Ovary (tissue), 3 donors: ENCODE measurements at regions not wholly inside any gene's neighbourhood (a gene's known extent, or its start where the extent isn't known, plus 50 kb on each side); places are given as distances from the start of the nearest gene placed in this dataset.

Experiments used
- CTCF ChIP-seq, 3 donors: fragments of 450-650 bp in 2 of 3; fragments of 200-600 bp in 1 of 3; IDR thresholded peaks; one replicate each; pipeline versions ENCODE4 v1.5.1 to v1.8.0; 2016 to 2022; ENCODE audit warnings: antibody characterized with exemption in 3 of 3, mild to moderate bottlenecking in 1 of 3
- POLR2A ChIP-seq: fragments of 450-650 bp; IDR thresholded peaks from one replicate; pipeline ENCODE4 v1.6.1; 2017; ENCODE audit warnings: antibody characterized with exemption, mild to moderate bottlenecking, moderate library complexity
- donor health status: DM: no; HTN: no; CAD: no.

- TF ChIP-seq POLR2A (no peak), CTCF (IDR thresholded peaks at IDR 0.05) (no peak)
Measured at GRCh38 chr14:104377256-104377655, 202.3 kb upstream of the C14orf180 start.
